Right lung (tissue), 2 donors: ENCODE measurements at regions not wholly inside any gene's neighbourhood (a gene's known extent, or its start where the extent isn't known, plus 50 kb on each side); places are given as distances from the start of the nearest gene placed in this dataset.
"Not testable (repeated sequence)": the region's sequence is repeated elsewhere in the genome, so short reads cannot be mapped to it uniquely, and the experiment has no call there.

Experiments used
- DNase-seq, 2 donors: peaks; one replicate each; pipeline ENCODE4 v3.0.0-alpha.2; 2013

DNA sequence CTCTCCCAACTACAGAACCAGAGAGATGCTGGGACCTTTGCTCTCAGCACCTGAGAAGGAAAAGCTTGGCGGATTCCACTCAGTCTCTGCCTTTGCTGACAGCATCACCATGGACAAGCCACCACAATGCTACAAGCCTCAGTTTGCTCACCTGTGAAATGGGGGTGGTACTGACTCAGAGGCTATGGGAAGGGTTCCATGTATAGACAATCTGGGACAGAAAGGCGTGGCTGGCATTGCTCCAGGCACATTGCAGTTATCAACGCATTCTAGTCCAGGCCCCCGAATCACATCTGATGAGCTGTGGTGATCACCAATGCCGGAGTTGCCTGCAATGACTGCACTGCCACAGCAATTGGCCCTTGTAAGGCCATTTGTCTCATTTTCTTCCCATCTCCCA is 72.6 kb downstream of the ISX start:
- no peak for DNase-seq

DNA sequence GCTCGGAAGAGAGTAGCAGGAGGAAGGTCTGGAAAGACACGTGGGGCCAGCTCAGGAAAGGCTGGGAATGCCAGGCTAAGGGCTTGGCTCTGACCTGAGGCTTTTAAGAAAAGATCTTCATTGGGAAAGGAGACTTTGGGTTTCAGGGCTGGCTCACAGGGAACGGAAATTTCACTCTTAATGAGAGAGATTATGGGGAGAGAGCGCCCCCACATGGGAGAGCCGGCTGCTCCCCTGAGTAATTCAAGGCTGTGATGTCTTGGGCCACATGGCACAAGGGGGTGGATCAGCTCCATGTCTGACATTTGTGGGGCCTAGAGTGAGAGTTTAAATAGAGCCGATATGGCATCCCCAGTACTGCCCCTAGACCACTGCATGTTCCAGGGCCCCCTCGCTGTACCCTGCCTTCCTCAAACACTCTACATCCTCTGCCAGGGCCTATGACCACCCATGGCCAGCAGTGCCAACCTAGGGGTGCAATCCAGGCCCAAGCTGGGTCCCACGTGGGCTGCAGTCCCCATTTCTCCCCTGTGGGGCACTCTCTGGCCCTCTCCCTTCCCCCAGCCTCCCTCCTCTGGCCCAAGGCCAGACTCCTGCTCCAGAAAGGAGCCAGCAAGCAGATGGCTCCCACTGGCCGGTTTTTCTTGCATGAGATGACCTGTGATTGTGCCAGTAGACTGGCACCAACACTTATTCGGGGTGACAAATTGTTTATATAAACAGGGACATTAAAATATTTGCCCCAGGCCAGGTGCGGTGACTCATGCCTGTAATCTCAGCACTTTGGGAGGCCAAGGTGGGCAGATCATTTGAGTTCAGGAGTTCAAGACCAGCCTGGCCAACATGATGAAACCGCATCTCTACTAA is 75.2 kb downstream of the ISX start:
- DNase-seq, result no peak

DNA sequence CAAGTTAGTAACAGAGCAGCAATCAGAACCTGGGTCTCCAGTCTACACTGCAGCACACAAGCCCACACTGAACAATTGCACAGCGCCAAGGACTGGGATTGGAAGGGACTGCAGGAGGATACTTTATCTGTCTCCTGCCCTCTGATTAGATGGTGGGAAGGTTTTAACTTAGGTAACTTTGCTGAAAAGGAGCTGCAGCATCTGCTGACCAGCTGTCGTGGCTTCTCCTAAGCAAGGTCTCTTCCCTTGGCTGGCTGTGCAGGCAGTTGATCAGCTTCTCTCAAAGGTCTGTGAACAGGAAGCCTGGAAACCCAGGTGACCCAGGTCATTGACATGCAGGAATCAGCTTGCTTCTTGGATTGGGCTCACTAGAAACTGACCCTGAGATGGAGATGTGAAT is 82.4 kb downstream of the ISX start:
- no peak for DNase-seq

DNA sequence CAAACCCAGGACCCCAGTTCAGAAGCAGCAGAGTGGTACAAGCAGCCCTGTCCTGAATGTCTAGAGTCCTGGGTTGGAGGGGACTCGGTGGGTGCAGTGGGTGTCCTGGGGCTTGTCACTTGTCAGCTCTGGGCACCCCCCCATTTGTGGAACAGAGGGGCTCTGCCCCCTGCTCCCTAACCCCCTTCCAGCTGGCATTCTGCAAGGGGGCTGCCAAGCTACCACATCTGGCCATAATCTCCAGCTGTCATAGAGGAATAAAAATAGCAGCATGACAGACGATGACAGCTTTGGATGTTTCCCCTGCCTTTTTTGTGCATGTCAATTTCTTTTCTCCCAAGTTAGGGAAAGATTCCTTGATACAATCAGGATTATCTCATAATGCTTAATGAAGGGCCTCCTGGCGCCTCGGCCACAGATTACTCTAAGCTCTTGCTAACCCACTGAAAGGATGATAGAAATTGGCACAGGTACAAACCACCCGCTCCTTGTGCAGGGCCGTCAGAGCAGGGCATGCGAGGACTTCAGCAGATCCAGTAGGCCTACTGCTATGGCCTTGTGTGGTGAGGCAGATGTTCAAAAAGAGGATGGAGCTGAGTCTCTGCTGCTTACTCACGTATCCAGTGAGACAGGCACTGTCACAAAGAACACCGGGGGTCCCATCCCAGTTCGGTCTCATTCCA is 83.0 kb downstream of the ISX start:
- no peak for DNase-seq

DNA sequence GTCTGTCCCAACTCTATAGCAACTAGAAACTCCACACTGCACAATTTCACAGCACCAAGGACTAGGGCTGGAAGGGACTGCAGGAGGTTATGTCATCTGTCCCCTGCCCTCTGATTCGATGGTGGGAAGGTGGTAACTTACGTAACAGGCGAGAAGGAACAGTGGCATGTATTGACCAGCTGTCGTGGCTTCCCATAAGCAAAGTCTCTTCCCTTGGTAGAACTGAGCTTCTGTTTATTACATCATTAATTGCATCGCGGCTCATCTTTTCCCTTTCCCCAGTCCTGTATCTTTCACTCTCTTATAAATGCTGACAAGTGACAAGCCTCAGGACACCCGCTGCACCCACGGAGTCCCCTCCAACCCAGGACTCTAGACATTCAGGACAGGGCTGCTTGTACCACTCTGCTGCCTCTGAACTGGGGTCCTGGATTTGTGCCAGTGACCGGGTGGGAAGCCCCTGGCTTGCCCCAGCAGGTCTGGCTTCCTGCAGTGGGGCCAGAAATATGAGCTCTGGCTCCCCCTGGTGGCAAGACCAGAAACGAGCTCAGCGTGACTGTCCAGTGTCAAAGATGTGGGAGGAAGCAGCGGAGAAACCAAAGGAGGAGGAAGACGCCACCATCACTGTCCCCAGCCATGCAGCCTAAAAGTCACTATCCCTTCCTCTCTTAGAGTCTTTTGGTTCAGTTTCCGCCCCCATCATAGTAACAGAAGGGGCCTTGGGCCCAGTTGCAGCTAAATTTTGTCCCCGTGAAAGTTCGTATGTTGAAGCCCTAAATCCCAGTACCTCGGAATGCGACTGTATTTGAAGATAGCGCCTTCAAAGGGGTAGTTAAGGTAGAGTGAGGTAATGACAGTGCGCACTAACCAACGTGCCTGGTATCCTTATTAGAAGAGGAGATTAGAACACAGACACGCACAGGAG is 84.5 kb downstream of the ISX start:
- peak; percentile 34 to 37 for DNase-seq

DNA sequence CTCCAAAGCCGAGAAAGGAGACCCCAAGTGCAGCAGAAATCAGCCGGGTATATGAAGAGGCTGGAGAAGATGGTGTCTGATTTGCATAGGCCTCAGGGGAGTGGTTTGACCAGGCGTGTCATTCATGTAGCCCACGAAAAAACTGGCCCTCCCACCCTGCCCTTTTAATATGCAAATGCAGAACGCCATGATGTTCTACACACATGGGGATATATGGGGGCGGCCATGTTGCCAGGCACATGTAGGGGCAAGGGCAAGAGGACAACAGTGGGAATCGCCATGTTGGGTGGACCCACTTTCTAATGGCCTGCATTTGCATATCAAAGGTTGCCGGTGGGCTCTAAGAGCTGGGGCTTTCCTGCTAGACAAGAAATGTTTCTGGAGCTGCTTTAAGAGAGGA is 86.4 kb downstream of the ISX start:
- no peak for DNase-seq

DNA sequence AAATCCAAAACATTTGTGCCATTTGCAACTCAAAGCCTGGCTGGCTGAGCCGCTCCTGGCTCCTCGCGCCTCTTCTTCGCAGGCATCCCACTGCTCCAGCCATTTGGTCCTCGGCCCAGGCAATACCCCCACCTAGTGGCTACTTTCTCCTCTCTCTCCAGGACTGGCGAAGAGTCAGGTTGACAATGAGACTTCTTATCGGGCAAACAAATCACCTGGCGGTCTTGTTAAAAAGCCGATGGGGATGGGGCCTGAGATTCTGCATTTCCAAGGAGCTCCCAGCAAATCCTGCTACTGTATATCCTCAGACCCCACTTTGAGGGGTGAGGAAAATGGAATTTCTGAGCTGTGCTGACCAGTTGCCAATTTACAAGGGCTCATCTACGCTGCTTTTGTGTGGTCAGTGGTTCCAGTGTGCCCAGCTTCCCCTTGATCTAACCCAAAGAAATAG is 89.0 kb downstream of the ISX start:
- peak; percentile 19 to 37 for DNase-seq

DNA sequence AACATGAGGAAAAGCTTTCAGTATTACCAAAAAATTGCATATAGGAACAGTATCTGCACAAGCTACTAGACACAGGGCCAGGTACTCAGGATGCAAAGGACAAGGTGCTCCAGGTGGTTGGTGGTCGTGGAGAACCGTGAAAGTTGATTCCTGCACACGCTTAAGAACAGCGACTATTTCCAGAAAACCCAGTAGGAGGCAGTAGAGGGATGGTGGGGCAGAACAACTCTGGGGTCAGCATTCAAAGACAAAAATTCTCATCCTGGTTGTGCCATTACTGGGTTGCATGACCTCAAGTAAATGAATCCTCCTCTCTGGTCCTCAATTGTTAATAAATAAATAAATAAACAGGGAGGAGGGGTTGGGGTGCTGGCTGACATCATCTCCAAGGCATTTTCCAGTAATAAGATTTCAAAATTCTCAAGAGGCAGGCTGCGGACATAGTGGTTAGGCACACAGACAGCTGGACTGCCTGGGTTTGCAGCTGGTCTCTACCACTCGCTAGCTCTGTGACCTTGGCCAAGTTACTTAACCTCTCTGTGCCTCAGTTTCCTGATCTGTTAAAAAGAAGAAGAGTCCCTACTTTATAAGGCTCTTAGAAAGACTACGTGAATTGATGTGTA is 89.6 kb downstream of the ISX start:
- no peak for DNase-seq

DNA sequence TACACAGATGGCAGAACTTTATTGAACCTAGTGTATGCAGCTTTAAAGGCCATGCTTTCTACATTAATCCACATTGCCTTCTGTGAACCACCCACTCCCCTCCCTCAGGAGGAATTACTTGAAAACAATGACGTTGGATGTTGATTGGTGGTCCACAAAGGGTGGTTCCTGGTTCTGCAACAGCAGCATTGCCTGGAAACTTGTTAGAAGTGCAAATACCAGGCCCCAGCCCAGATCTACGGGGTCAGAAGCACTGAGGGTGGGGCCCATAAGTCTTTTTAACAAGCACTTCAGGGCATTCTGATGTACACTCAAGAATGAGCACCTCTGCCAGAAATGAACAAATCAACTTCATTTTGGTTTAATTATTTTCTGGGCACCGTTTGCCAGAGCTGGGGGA is 91.0 kb downstream of the ISX start:
- DNase-seq, result no peak

DNA sequence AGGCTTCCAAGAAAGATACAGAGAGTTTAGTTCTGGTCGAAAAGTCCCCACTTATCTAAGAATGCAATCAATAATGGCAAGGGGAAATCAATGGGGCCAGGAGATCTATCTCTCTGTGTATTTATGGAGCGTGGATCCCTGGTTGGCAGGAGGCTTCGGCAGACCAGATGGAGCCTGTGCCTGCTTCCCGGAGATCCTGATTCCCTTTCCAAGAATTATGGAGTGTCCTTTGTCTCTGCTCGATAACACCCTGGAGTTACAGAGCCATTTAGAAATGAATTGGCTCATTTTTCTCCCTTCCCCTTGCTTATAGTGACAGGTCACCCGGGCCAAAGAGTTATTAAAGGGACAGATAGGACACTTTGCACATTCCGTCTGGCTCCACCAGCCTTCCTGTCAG is 92.4 kb downstream of the ISX start:
- no peak for DNase-seq

DNA sequence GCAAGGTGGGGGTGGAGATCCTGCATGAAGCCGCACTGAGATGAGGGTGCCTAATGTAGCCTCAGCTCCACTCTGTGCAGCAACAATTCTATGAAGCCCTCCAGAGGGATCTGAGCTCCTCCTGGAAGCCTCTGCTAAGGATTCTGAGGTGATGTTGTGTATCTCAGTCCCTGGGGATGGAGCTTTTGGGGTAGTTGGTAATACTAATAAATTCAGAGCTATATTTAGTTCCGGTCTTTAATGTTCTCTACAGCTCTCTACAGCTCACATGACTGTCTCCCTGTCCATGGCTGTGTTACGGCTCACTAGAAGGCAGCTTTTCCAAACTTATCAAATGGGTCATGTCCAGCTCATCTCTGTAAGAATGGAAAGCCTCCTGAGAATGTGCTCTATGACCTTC is 93.4 kb downstream of the ISX start:
- DNase-seq, result no peak

DNA sequence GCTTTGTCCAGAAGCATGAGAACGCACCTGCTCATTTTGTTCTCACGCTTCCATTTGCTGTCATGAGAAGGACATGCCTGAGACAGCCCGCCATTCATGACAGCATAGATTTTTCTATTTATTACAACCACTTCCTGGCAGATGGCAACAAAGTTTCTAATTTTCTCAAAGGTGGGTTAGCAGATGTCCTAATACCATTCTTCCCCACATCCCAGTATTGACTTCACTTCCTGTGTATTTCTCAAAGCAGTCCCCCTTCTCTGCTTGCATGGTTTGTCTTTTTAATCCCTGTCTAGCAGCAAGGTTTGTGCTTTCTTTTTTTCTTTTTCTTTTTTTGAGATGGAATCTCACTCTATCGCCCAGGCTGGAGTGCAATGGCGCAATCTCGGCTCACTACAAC is 94.3 kb downstream of the ISX start:
- DNase-seq, result no peak

DNA sequence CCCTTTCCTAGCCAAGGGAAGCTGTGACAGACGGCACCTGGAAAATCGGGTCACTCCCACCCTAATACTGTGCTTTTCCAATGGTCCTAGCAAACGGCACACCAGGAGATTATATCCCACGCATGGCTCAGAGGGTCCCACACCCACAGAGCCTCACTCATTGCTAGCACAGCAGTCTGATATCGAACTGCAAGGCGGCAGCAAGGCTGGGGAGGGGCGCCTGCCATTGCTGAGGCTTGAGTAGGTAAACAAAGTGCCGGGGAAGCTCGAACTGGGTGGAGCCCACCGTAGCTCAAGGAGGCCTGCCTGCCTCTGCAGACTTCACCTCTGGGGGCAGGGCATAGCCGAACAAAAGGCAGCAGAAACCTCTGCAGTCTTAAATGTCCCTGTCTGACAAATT is 91.4 kb upstream of the HMGXB4 start:
- DNase-seq, result not testable (repeated sequence)

DNA sequence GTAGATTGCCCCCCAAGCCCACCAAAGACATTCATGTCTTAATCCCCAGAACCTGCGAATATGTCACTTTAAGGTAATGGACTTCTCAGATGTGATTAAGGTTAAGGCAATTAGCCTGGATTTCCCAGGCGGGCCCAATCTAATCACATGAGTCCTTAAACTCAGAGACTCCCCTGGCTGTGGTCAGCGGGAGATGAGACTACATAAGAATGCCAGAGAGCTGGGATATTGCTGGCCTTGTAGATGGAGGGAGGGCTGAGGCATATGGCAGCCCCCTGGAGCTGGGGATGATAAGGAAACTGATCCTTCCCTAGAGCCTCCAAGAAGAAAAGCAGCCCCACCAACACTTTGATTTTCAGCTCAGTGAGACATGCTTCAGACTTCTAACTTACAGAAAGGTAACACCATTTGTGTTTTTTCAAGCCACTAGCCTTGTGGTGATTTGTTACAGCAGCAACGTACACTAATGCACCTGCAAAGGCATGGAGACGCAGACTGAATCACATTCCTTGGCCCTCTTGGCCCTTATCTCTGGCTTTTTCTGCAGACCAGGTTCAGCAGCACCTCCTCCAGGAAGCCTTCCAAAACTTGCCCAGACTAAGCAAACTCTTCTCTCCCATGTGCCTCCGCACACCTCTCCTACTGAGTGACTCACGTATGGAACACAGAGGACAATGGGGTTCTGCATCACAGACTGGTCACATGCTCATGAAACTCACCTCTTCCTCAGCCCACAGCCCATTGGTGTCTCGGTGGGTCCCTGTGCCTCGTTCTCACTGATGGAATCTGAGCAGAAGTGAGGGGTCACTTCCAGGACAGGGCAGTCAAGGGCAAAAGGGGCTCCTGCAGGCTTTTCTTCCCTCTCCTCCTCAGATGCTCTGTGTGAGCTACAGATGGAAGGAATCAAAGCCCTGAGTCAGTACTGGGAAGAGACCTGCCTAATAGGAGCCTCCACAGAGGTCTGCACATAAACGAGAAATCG is 86.3 kb upstream of the HMGXB4 start:
- DNase-seq, result no peak

DNA sequence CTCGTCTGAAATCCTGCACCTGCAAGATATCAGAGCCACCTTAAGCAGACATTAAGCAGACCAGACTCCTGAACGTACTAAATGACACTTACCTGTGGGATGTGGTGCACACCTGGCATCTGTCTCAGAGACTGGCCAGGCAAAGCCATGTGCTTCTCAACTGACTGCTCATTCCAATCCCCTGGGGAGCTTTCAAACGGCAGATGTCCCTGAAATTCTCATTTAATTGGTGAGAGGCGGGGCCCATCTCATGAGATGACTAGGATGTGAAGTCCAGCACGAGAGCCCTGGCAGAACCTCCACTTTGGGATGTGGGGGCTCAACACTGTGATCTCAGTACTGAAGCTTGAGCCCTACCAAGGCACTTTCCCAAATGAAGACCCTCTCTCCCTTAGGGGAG is 84.9 kb upstream of the HMGXB4 start:
- DNase-seq, result no peak

DNA sequence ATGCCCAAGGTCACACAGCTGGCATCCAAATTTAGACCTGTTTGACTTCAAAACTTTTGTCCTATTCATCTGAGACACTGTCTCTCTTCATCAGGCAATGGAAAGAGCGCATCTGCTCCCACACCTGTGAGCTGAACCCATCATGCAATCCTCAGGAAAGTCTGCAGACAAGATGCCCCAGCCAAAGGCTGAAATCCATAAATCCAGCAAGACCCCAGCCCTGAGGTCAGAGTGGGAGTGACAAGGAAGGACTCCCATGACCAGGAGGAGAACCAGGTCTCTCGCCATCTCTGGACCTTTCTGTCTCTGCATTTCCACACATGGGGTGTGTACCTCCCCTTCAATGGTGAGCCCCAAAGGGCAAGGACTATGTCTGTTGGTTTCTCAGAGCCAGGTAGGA is 83.6 kb upstream of the HMGXB4 start:
- DNase-seq, result no peak

DNA sequence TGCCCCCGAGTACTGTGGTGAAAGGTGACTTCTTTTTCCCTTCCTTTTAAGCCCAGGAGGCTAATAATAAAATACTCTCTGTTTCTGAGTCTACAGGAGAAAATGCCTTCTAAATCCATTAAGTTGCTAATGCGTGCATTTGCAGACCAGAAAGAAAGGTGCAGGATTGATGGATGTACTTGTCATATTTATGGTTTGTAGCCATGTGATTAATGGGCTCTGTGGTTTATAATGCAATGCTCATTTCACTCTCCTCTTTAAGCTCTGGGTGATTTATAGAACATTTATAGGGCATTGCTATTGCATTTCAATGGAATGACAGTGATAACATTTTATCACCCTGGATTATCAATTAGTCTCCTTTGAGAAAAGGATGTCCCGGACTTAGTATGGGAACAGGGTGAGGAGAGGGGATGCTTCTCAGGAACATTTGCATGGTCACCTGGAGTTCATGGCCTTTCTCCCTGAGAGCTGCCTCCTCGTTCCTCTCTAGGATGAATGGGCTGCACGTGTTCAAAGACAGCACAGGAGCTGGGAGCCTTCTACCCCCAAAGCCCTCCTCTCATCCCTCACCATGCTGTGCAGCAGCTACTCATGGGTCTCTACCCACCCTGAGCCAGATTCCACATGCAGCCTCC is 82.8 kb upstream of the HMGXB4 start:
- no peak for DNase-seq

DNA sequence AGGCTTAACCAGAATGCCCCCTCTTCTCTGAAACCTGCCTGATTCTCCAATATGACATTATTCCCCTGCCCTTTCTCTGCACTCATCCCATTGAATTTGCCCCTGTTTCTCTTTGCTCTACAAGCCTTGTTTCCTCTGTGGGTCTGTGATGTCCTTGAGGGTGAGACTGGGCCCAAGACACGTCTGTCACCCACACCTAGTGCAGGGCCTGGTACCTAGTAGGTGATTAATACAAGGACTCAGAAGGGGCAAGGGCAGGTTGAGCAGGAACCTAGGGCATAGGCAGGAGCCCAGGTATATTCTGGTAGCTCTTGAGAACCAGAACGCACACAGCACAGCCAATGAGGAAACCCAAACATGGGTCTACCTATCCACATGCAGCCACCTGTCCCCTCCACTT is 81.9 kb upstream of the HMGXB4 start:
- no peak for DNase-seq

DNA sequence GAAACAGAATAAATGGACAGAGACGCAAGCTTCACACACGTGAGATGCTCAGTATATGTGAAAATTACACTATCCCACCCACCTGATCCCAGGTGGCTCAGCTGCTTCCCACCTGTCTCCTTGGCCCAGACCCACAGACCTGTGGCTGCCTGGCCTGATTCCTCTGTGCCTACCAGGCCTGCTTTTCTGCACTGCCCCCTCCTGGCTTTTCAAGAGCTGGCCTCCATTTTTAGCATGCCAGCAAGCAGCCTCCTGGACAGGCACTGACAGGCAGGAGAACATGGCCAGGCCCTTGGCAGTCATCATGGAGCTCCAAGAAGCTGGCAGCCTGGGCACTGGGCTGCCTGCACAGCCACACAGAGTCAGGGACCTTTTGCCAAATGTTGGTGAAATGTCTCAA is 79.5 kb upstream of the HMGXB4 start:
- DNase-seq, result no peak

DNA sequence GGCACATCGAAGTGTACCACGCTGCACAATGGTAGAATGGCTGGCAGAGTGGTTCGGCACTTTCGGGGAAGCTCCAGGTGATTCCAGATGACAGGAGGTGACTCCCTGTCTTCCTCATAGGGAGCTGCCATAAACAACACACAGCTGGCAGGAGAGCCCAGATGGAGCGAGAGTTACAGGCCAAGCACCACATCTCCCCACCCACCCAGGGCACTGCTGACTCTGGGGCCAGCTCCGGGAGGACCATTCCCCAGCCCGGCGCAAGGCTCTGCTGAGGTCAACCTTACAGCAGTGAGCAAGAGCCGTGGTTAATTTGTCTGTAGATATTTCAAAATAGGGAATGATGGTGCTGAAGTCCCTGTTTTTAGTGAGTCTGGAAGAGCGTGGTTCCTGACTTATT is 78.8 kb upstream of the HMGXB4 start:
- DNase-seq, result no peak
